ENCODE measurements at regions not wholly inside any gene's neighbourhood (a gene's known extent, or its start where the extent isn't known, plus 50 kb on each side); places are given as distances from the start of the nearest gene placed in this dataset.

DNA sequence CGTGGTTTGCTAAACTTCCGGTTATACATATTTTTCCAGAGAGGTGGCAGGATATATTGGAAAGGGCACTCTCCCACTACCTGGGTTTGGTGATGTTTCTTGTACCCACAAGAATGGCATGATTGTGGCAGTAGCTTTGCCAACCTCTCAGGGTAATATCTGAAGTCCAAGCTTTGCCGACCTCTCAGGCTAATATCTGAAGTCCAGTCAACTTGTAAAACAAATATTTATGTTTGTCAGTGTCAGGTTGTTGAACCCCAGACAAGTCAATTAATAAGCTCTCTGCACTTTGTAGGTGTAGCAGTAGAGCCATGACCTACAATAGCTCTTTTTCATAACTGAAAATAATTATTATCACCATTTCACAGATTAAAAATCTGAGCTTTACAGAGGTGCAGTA, 167.0 kb downstream of the POU4F1 start:
- Histone ChIP-seq H3K36me3 (ENCODE audit: low read length) (no peaks in the 10 kb centered on the region), H3K4me2 (ENCODE audit: low read depth, low read length, poor library complexity, severe bottlenecking) (no peak overlapping the region), H3K9ac (ENCODE audit: low read length) (no peak overlapping the region), H3K27ac (ENCODE audit: low read depth, low read length) (no peak overlapping the region), H4K20me1 (ENCODE audit: low read depth, low read length) (0 out of 2 replicates have a peak, but pooled peaks cover 4% of the 10 kb centered on the region), H3F3A (ENCODE audit: insufficient read depth) (no peaks in the 10 kb centered on the region), H3K79me2 (ENCODE audit: insufficient read depth, low read length) (no peaks in the 10 kb centered on the region), H3K4me3 (ENCODE audit: insufficient read depth, low read length, poor library complexity, severe bottlenecking) (no peak overlapping the region), H3K9me2 (replicated peaks; ENCODE audit: insufficient read depth, low read length) (no peaks in the 10 kb centered on the region), H2AFZ (ENCODE audit: low read depth, low read length, severe bottlenecking) (no peak overlapping the region), H3K27me3 (ENCODE audit: low read length) (no peaks in the 10 kb centered on the region), H3K9me3 (ENCODE audit: insufficient read depth, low read length) (no peaks in the 10 kb centered on the region)
- no peak for TF ChIP-seq CTCF (IDR thresholded peaks at IDR 0.05; ENCODE audit: insufficient read depth, low read length, poor library complexity, severe bottlenecking)
- no peak for TF ChIP-seq EZH2phosphoT487 (conservative IDR thresholded peaks at IDR 0.05; ENCODE audit: low read length)

DNA sequence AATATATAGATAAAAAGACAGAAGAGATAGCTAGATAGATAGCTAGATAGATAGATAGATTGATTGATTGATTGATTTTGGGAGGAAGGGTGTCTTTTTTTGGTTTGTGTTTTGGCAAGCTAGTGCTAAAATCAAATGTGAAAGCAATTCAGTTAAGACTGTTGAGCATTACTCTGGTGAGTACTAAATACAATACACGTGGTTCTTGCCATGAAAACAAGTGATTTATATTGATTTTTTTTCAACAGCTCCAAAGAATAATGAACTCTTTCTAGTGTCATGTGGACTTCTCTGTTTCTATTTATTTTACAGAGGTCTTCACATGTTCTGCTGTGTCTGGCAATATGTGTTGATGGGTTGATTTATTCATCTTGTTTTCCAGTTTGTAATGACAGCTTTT, 172.0 kb downstream of the POU4F1 start:
- H3K9ac ChIP-seq (ENCODE audit: low read length), result no peak overlapping the region
- no peak overlapping the region for H3K4me2 ChIP-seq (ENCODE audit: low read depth, low read length, poor library complexity, severe bottlenecking)
- no peak overlapping the region for H2AFZ ChIP-seq (ENCODE audit: low read depth, low read length, severe bottlenecking)
- no peaks in the 10 kb centered on the region for H3F3A ChIP-seq (ENCODE audit: insufficient read depth)
- H3K79me2 ChIP-seq (ENCODE audit: insufficient read depth, low read length), result no peaks in the 10 kb centered on the region
- H3K27me3 ChIP-seq (ENCODE audit: low read length), result no peaks in the 10 kb centered on the region
- H4K20me1 ChIP-seq (ENCODE audit: low read depth, low read length), result 0 out of 2 replicates have a peak, but pooled peaks cover 4% of the 10 kb centered on the region
- no peak overlapping the region for H3K4me3 ChIP-seq (ENCODE audit: insufficient read depth, low read length, poor library complexity, severe bottlenecking)
- TF ChIP-seq CTCF (IDR thresholded peaks at IDR 0.05; ENCODE audit: insufficient read depth, low read length, poor library complexity, severe bottlenecking), result no peak
- no peak for TF ChIP-seq EZH2phosphoT487 (conservative IDR thresholded peaks at IDR 0.05; ENCODE audit: low read length)
- H3K36me3 ChIP-seq (ENCODE audit: low read length), result no peaks in the 10 kb centered on the region
- no peaks in the 10 kb centered on the region for H3K9me2 ChIP-seq (replicated peaks; ENCODE audit: insufficient read depth, low read length)
- H3K9me3 ChIP-seq (ENCODE audit: insufficient read depth, low read length), result no peaks in the 10 kb centered on the region
- no peak overlapping the region for H3K27ac ChIP-seq (ENCODE audit: low read depth, low read length)

DNA sequence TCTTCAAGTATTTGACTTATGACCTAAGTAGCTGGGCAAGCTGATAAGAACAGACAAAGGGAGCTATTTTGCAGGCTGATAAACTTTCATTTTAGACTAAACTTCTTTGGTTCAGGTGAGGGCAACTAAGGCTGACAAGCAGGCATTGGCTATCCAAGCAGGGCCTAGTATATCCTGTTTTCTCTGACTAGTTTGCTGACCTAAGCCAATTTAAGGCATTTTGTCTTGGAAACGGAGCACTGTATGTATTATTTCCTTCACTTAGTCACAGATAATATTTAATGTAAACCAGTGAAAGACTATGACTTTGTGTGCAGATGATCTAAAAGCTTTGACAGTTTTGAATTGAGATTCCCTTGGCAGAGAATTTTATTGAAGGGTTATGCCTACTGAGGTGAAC, 172.5 kb downstream of the POU4F1 start:
- no peak overlapping the region for H3K9ac ChIP-seq (ENCODE audit: low read length)
- no peak overlapping the region for H3K4me2 ChIP-seq (ENCODE audit: low read depth, low read length, poor library complexity, severe bottlenecking)
- no peaks in the 10 kb centered on the region for H3K9me3 ChIP-seq (ENCODE audit: insufficient read depth, low read length)
- no peak overlapping the region for H3K27ac ChIP-seq (ENCODE audit: low read depth, low read length)
- H3K36me3 ChIP-seq (ENCODE audit: low read length), result no peaks in the 10 kb centered on the region
- no peak for TF ChIP-seq EZH2phosphoT487 (conservative IDR thresholded peaks at IDR 0.05; ENCODE audit: low read length)
- no peak for TF ChIP-seq CTCF (IDR thresholded peaks at IDR 0.05; ENCODE audit: insufficient read depth, low read length, poor library complexity, severe bottlenecking)
- H2AFZ ChIP-seq (ENCODE audit: low read depth, low read length, severe bottlenecking), result no peak overlapping the region
- 0 out of 2 replicates have a peak, but pooled peaks cover 4% of the 10 kb centered on the region for H4K20me1 ChIP-seq (ENCODE audit: low read depth, low read length)
- no peak overlapping the region for H3K4me3 ChIP-seq (ENCODE audit: insufficient read depth, low read length, poor library complexity, severe bottlenecking)
- no peaks in the 10 kb centered on the region for H3K9me2 ChIP-seq (replicated peaks; ENCODE audit: insufficient read depth, low read length)
- H3K79me2 ChIP-seq (ENCODE audit: insufficient read depth, low read length), result no peaks in the 10 kb centered on the region
- H3F3A ChIP-seq (ENCODE audit: insufficient read depth), result no peaks in the 10 kb centered on the region
- no peaks in the 10 kb centered on the region for H3K27me3 ChIP-seq (ENCODE audit: low read length)
